ENCODE measurements at regions not wholly inside any gene's neighbourhood (a gene's known extent, or its start where the extent isn't known, plus 50 kb on each side); places are given as distances from the start of the nearest gene placed in this dataset.

DNA sequence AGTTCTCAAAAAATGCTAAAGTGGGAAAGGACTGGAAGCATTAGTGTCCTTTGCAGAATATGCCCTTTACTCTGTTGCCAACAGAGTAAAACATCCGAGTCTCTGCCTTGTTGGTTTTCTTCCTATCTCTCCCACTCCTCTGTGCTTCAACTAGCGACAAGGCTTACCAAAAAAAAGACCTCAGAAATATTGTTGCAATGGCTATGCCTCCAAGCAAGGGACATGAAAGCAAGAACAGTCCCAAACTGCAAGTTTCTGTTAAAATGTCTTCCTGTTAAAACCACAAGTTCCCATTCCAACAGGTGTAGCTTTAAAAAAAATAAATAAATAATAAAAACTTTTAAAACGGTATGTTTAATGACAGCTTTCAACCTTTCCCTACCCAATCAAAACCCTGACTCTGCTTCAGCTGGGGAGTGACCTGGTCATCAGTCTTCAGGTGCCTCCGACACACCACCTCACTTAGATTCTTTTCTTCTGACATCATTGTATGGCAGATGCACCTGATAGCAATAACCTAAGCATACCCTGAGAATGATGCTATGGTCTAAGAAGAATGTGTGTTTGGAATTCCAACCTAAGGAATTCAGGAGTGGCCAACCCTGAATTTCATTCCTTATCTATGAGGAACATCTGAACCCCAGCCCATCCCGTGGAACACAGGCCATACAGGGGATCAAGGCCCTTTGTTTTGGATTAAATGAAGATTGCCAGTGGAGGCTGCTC, 81.0 kb downstream of the RPS29 start:
- DNase-seq (ENCODE audit: low read depth): no peak
- TF ChIP-seq, protein P1, sequence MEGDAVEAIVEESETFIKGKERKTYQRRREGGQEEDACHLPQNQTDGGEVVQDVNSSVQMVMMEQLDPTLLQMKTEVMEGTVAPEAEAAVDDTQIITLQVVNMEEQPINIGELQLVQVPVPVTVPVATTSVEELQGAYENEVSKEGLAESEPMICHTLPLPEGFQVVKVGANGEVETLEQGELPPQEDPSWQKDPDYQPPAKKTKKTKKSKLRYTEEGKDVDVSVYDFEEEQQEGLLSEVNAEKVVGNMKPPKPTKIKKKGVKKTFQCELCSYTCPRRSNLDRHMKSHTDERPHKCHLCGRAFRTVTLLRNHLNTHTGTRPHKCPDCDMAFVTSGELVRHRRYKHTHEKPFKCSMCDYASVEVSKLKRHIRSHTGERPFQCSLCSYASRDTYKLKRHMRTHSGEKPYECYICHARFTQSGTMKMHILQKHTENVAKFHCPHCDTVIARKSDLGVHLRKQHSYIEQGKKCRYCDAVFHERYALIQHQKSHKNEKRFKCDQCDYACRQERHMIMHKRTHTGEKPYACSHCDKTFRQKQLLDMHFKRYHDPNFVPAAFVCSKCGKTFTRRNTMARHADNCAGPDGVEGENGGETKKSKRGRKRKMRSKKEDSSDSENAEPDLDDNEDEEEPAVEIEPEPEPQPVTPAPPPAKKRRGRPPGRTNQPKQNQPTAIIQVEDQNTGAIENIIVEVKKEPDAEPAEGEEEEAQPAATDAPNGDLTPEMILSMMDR (IDR thresholded peaks at IDR 0.05; ENCODE audit: low read depth, low read length, missing control alignments): no peak
- no peak overlapping the region for H3K4me3 ChIP-seq (ENCODE audit: low read depth, low read length)
- in situ Hi-C loops (cut with HindIII; ENCODE audit: low sequenced_read_pairs): no loop called here

DNA sequence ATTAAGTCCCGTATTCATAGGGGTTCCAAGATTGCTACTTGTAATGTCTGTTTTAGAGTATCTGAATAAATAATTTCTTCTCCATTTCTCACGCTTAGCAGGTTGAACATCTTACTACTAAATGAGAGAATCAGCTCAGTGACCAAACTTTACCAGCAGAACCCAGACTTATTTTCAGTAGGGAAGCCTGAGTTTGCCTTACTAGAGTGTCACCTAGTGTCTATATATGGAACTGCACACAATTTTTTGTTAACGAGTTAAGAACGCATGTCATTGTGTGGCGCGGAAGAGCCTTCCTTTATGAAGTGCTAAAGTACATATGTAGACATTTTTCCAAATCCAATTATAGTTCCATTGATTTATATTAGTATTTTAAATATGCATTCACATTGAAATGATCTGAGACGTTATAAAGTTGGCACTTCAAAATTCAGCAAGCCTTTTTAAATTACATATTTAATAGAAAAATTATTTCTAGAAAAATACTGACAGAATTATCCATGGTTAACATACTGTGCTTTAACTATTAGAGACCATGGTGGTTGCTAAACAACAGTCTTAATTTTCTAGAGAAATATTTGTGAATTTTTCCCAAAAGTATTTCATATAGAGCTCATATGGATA, 88.3 kb downstream of the RPS29 start:
- peak; percentile 68 for DNase-seq (ENCODE audit: low read depth)

DNA sequence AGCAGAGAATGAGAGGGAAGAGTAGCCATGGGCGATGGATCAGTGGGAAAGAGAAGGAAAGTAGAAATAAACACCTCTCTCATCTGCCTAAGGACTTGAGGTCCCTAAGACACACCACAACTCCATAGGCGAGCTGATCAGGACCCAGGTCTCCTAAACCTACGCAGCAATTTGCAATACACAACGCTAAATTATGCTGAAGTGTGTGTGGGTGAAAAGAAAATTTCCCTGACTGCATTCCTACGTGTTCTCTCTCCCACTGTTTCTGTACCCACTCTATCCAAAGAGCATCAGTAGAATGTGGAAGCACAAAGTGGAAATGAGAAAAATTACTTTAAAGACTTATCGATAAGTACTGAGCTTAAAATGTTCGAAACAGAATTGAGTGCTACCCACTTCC, 88.9 kb downstream of the RPS29 start:
- in situ Hi-C loops (cut with HindIII; ENCODE audit: low sequenced_read_pairs): no loop called here
- TF ChIP-seq, protein P1 (IDR thresholded peaks at IDR 0.05; ENCODE audit: low read depth, low read length, missing control alignments): no peak
- no peak for DNase-seq (ENCODE audit: low read depth)
- no peak overlapping the region for H3K4me3 ChIP-seq (ENCODE audit: low read depth, low read length)

More for the DNA sequence above, 88.3 kb downstream of the RPS29 start:
- no peak overlapping the region for H3K4me3 ChIP-seq (ENCODE audit: low read depth, low read length)
- TF ChIP-seq, protein P1 (IDR thresholded peaks at IDR 0.05; ENCODE audit: low read depth, low read length, missing control alignments): peak; percentile 82
- in situ Hi-C loops (cut with HindIII; ENCODE audit: low sequenced_read_pairs): no loop called here

DNA sequence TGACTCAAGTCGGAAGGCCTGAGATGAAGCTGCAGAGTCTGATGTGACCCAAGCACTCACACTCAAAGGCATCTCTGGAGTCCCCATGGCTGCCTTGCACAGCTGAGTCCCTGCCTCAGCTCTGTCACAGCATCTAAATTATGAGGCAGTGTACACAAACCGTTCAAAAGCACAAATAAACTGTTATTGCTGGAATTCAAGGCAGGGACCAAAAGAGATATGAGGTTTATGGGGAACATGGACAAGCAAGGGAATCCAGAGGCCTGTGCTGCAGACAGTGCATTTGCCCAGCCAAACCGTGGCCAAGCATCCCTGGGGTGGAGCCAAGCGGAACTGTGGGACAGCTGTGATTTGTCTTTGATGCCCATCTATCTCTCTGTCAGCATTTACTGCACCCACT, 91.3 kb downstream of the RPS29 start:
- in situ Hi-C loops (cut with HindIII; ENCODE audit: low sequenced_read_pairs): no loop called here
- H3K4me3 ChIP-seq (ENCODE audit: low read depth, low read length): no peak overlapping the region
- no peak for DNase-seq (ENCODE audit: low read depth)
- TF ChIP-seq, protein P1 (IDR thresholded peaks at IDR 0.05; ENCODE audit: low read depth, low read length, missing control alignments): no peak

DNA sequence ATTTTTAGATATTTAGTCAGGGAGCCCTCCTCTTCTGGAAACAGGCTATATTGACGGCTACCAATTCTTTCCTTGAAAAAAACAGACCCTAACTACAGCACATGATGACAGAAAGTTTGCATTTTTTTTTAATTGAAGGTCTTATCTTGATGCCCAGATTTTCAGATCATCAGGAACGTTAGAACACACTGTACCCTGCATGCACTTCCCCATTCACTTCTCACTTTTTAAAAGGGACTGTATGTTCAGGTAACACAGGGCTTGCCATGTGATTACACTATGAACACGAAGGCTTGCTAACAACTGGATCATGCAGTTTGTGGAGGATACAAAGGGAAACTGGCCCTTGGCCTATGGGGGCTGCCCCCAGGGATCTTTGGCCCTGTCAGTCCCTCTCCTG, 92.6 kb downstream of the RPS29 start:
- TF ChIP-seq, protein P1 (IDR thresholded peaks at IDR 0.05; ENCODE audit: low read depth, low read length, missing control alignments): no peak
- in situ Hi-C loops (cut with HindIII; ENCODE audit: low sequenced_read_pairs): no loop called here
- H3K4me3 ChIP-seq (ENCODE audit: low read depth, low read length): no peak overlapping the region
- no peak for DNase-seq (ENCODE audit: low read depth)

DNA sequence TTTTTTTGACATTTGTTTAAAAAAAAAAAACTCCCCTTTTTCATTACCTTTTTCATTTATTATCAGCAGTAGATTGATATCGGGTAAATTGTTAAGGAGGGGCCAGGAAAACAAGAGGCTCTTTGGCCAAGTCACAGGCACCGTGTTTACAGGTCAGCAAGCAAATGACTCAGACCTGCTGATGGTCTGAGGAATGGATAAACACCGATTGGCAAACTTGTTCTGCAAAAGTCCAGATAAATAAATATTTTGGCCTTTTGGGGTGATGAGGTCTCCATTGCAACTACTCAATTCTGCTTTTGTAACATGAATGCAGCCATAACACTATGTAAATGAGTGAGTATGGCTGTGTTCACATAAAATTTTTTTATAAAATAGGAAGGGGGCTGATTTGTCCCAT, 94.0 kb downstream of the RPS29 start:
- TF ChIP-seq, protein P1 (IDR thresholded peaks at IDR 0.05; ENCODE audit: low read depth, low read length, missing control alignments): no peak
- in situ Hi-C loops (cut with HindIII; ENCODE audit: low sequenced_read_pairs): no loop called here
- no peak for DNase-seq (ENCODE audit: low read depth)
- no peak overlapping the region for H3K4me3 ChIP-seq (ENCODE audit: low read depth, low read length)

Data from astrocyte of the cerebellum (primary cell).